ENCODE measurements at regions not wholly inside any gene's neighbourhood (a gene's known extent, or its start where the extent isn't known, plus 50 kb on each side); places are given as distances from the start of the nearest gene placed in this dataset.

DNA sequence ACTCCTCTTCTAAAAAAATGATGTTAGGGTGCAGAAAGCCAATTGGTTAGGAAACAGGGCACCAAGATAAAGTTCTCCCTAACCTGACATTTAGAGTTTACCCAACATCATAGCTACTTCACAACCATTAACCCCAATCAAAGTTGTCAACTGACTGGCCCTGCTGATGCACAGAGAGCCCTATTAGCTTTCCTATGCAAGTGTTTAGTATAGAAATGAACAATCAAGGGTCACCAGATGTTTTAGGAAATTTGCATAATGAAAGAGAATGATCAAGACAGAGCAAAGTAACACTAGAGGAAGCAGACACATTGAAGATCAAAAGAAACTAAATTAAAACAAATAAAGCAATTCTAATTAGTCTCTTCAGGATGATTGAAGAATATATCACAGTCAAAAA is 64.2 kb upstream of the DCC start:
- no peaks in the 10 kb centered on the region for H3K9me3 ChIP-seq (ENCODE audit: insufficient read depth, low read length)
- H3K36me3 ChIP-seq (replicated peaks; ENCODE audit: low read depth, low read length), result no peaks in the 10 kb centered on the region
- H2AFZ ChIP-seq (ENCODE audit: low read depth, low read length), result no peak overlapping the region
- H4K20me1 ChIP-seq (ENCODE audit: insufficient read depth, low read length), result no peaks in the 10 kb centered on the region
- H3K9ac ChIP-seq (ENCODE audit: low read length), result no peak overlapping the region
- H3K27me3 ChIP-seq (ENCODE audit: low read depth, low read length), result no peaks in the 10 kb centered on the region
- H3K4me1 ChIP-seq (ENCODE audit: low read length), result peaks cover 21% of the 10 kb centered on the region
- no peak overlapping the region for H3K27ac ChIP-seq (ENCODE audit: low read length)
- TF ChIP-seq, protein P1, sequence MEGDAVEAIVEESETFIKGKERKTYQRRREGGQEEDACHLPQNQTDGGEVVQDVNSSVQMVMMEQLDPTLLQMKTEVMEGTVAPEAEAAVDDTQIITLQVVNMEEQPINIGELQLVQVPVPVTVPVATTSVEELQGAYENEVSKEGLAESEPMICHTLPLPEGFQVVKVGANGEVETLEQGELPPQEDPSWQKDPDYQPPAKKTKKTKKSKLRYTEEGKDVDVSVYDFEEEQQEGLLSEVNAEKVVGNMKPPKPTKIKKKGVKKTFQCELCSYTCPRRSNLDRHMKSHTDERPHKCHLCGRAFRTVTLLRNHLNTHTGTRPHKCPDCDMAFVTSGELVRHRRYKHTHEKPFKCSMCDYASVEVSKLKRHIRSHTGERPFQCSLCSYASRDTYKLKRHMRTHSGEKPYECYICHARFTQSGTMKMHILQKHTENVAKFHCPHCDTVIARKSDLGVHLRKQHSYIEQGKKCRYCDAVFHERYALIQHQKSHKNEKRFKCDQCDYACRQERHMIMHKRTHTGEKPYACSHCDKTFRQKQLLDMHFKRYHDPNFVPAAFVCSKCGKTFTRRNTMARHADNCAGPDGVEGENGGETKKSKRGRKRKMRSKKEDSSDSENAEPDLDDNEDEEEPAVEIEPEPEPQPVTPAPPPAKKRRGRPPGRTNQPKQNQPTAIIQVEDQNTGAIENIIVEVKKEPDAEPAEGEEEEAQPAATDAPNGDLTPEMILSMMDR (IDR thresholded peaks at IDR 0.05; ENCODE audit: low read depth, low read length), result no peak
- no peak for TF ChIP-seq EZH2phosphoT487 (IDR thresholded peaks at IDR 0.05; ENCODE audit: low read depth)
- H3K4me2 ChIP-seq (ENCODE audit: low read length), result no peak overlapping the region
- H3K4me3 ChIP-seq (ENCODE audit: low read length), result no peak overlapping the region
- no peaks in the 10 kb centered on the region for H3K79me2 ChIP-seq (ENCODE audit: low read length)

DNA sequence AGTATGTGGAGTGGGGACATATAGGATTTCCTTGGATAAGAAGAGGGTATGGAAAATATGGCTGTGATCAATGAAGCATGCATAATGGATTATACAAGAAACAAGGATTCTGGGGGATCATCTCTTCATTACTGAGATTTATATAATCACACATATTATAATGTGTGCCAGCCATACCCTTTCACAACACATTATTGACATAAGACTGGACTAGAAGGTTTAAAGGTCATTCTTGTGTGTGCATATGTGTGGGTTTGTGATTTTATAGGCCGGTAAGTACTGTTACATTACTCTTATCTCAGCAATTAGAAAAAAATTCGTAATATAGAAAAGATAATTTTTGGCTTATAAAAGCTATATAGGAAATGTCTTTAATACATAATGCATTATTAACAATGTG is 62.2 kb upstream of the DCC start:
- TF ChIP-seq, protein P1 (IDR thresholded peaks at IDR 0.05; ENCODE audit: low read depth, low read length), result no peak
- TF ChIP-seq EZH2phosphoT487 (IDR thresholded peaks at IDR 0.05; ENCODE audit: low read depth), result no peak
- Histone ChIP-seq H3K27ac (ENCODE audit: low read length) (no peak overlapping the region), H3K27me3 (ENCODE audit: low read depth, low read length) (no peaks in the 10 kb centered on the region), H3K4me2 (ENCODE audit: low read length) (no peak overlapping the region), H3K9ac (ENCODE audit: low read length) (no peak overlapping the region), H3K79me2 (ENCODE audit: low read length) (no peaks in the 10 kb centered on the region), H4K20me1 (ENCODE audit: insufficient read depth, low read length) (no peaks in the 10 kb centered on the region), H3K4me1 (ENCODE audit: low read length) (peaks cover 21% of the 10 kb centered on the region), H3K4me3 (ENCODE audit: low read length) (no peak overlapping the region), H3K36me3 (replicated peaks; ENCODE audit: low read depth, low read length) (no peaks in the 10 kb centered on the region), H2AFZ (ENCODE audit: low read depth, low read length) (no peak overlapping the region), H3K9me3 (ENCODE audit: insufficient read depth, low read length) (no peaks in the 10 kb centered on the region)

DNA sequence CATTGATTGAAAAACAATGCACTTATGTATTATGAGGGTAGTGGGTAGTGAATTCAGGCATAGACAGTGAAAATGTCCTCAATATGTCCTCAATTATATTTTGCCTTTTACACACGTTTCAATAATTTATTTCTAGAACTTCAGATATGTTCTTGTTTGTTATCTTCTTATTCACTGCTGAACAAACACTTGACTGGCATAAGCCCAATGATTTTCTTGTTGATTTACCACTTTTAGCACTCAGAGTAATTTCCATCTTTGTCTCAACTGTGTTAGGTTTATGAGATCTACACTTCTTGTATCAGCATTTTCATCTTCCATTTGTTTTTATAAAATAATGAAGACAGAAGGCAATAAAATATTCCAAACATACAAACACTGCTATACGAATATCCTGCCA is 61.8 kb upstream of the DCC start:
- H3K27ac ChIP-seq (ENCODE audit: low read length), result no peak overlapping the region
- no peak overlapping the region for H3K4me3 ChIP-seq (ENCODE audit: low read length)
- H2AFZ ChIP-seq (ENCODE audit: low read depth, low read length), result no peak overlapping the region
- peaks cover 21% of the 10 kb centered on the region for H3K4me1 ChIP-seq (ENCODE audit: low read length)
- no peaks in the 10 kb centered on the region for H3K9me3 ChIP-seq (ENCODE audit: insufficient read depth, low read length)
- no peaks in the 10 kb centered on the region for H3K36me3 ChIP-seq (replicated peaks; ENCODE audit: low read depth, low read length)
- H3K4me2 ChIP-seq (ENCODE audit: low read length), result no peak overlapping the region
- H3K79me2 ChIP-seq (ENCODE audit: low read length), result no peaks in the 10 kb centered on the region
- H4K20me1 ChIP-seq (ENCODE audit: insufficient read depth, low read length), result no peaks in the 10 kb centered on the region
- no peaks in the 10 kb centered on the region for H3K27me3 ChIP-seq (ENCODE audit: low read depth, low read length)
- H3K9ac ChIP-seq (ENCODE audit: low read length), result no peak overlapping the region
- TF ChIP-seq, protein P1 (IDR thresholded peaks at IDR 0.05; ENCODE audit: low read depth, low read length), result no peak
- TF ChIP-seq EZH2phosphoT487 (IDR thresholded peaks at IDR 0.05; ENCODE audit: low read depth), result no peak

DNA sequence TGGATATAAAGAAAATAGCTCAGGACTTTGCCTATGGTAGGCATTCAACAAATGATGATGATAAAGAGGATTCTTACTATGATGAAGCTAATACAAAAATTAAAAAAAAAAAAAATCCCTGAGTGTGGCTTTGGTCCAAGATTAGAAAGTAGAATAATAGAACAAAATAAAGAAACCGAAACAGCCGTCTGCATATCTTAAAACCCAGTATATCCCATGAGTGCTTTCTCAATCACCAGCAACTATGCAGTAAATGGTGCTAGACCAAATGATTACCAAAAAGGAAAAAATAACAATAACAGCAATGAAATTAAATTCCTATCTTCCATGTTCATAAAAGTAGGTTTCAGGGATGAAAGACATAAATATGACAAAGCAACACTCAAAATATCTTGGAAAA is 59.3 kb upstream of the DCC start:
- TF ChIP-seq, protein P1 (IDR thresholded peaks at IDR 0.05; ENCODE audit: low read depth, low read length), result no peak
- no peak for TF ChIP-seq EZH2phosphoT487 (IDR thresholded peaks at IDR 0.05; ENCODE audit: low read depth)
- H3K36me3 ChIP-seq (replicated peaks; ENCODE audit: low read depth, low read length), result no peaks in the 10 kb centered on the region
- H3K9me3 ChIP-seq (ENCODE audit: insufficient read depth, low read length), result no peaks in the 10 kb centered on the region
- H3K27me3 ChIP-seq (ENCODE audit: low read depth, low read length), result no peaks in the 10 kb centered on the region
- no peak overlapping the region for H3K27ac ChIP-seq (ENCODE audit: low read length)
- H4K20me1 ChIP-seq (ENCODE audit: insufficient read depth, low read length), result no peaks in the 10 kb centered on the region
- no peaks in the 10 kb centered on the region for H3K79me2 ChIP-seq (ENCODE audit: low read length)
- H3K4me2 ChIP-seq (ENCODE audit: low read length), result no peak overlapping the region
- H3K9ac ChIP-seq (ENCODE audit: low read length), result no peak overlapping the region
- H3K4me1 ChIP-seq (ENCODE audit: low read length), result peaks cover 25% of the 10 kb centered on the region
- H2AFZ ChIP-seq (ENCODE audit: low read depth, low read length), result no peak overlapping the region
- no peak overlapping the region for H3K4me3 ChIP-seq (ENCODE audit: low read length)
